ENCODE measurements at regions not wholly inside any gene's neighbourhood (a gene's known extent, or its start where the extent isn't known, plus 50 kb on each side); places are given as distances from the start of the nearest gene placed in this dataset.

DNA sequence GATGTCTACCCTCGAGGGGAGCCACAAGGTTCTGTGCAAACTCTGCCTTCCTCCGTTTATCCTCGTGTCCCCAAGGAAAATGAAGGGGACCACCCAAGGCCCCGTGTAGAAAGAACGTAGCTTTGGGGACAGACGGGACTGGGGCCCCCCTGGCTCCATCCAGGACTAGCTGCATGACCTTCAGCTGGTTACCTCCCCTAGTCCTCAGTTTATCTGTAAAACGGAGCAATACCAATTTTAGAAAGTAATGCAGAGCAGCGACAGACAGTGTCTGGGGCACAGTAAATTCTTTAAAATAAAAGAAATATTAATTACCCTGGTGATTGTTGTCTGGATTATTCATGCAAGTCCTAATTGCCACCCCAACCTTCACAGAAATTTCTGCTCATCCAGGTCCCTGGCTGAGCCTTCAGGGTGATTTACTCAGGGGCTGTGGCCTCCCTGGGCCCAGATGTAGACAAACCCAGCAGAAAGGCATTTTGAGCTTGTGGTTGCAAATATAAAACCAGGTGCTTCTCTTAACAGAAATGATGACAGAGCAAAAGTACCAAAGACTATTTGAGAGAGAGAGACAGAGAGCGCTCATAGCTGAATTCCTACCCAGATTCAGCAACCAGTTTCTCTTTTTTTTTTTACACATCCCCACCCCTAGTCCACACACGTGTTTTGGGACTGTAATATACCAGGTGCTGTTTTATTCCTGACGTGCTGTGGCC, 155.1 kb upstream of the SMIM23 start:
- no peak for DNase-seq

DNA sequence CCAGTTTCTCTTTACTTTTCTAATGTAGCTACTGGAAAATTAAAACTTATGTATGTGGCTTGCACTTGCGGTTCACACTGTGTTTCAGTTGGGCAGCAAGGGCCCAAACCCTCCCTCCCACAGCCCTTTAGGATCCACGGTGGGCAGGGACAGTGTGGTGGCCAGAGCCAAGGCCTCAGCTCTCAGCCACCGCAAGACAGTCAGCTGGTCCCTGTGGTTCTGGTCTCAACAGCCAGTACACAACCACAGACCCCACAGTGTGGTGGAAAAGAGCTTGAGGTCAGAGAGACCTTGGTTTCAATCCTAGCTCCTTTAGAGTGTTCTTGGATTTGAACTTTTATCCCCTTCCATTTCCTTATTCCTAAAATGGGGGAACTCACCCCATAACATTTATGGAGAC, 153.0 kb upstream of the SMIM23 start:
- peak; percentile 51 for DNase-seq

DNA sequence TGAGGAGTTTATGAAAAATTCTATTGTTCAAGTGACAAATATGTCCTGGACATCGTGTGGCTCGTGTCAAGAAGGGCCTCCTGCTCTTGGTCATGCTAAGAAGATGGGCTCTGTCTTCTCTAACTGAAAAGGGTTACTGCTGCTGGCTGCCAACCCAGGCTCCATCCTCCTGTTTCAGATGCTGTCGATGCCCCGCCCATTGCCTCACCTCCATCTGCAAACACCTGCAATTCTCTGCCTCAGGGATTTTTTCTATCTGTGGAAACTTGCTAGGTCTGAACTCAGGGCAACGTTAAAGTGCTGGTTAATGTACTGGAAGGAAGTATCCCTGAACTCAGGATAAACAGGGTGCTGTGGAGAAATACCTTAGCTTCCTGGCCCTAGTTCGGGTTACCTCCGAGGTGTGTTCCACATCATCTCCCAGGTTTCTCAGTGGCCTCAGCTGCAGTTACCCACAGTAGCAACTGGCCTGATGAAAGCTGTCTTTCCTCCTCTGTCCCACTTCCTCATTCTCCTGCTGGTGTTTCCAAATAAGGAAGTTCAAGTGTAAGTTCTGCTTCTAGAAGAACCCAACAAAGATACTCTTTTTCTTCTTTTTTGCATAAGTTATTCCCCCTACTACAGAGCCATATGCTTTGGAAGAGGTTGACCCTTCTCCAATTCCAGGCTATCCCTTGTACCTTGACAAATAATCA, 151.7 kb upstream of the SMIM23 start:
- no peak for DNase-seq

DNA sequence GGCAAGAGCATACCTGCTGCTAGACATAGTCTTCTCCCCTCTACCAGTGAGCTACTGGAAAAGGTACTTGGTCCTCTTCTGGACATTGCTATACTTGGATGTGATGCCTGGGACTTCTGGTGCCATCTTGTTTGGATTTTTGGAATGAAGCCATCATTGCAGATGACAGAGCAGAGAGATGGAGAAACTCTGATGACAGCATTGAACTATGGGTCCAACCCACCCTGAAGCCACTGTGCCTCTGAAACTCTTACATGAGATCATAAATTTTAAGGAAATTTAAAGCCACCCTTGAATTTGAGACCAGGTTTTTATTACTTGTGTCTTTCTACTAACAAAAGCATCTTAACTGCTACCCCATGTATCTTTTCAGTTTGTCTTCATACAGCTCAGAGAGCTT, 151.1 kb upstream of the SMIM23 start:
- DNase-seq = no peak

DNA sequence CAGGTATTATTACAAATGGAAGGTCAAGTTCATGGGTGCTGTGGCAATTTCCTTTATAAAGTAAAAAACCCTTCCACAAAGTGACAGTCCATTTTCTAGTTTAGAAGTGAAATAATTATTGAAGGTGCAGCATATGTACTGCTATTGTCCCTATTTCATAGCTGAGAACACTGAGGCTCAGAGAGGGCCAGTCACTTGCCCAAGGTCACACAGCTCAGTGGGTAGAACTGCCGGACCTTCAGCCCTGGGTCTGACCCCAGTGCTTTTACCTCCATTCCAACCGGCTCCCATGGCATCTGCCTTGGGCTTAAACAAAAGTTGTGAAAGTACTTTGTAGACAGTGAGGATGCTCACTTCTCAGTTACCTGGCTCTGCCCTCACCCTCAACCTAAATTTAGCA, 150.6 kb upstream of the SMIM23 start:
- DNase-seq = no peak

DNA sequence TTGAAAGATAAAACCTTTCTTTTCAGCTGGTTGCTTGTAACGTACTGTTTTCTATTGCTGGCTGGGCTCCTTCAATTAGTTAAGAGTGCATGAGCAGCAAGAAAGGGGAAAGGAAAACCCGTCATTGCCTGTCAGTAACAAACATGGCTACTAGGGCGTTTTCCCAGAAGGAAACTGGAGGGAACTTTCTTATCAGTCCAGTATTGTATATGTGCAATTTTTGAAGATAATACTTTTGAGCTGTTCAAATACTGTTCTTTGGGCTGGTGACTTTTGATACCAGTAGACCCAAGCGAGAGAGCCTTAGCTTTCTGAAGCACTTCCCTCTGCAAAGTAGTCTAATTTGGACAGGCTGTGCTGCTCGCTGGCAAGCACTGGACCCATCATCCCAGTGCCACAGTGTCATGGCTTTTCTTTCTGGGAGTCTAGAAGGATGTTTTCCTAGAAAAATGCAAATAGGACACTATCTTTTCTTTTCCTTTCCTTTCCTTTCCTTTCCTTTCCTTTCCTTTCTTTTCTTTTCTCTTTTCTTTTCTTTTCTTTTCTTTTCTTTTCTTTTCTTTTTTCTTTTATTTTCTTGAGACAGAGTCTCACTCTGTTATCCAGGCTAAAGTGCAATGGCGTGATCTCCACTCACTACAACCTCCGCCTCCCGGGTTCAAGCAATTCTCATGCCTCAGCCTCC, 149.9 kb upstream of the SMIM23 start:
- no peak for DNase-seq

DNA sequence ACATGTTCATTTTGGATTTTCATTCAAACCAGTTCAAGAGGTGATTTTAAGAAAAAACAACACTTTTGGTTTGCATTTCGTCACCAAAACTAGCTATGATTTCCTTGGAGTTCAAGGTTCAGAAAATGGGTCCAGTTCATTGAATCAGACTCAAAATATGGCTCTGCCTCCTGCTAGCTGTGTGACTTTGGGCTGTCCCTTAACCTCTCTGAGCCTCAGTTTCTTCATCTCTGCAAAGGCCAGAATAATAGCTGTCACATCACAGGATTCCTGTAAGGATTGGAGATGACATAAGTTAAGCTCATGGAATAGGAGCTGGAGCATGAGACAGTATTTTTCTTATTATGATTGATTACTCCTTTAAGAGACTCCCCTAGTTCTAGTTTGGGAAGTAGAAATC, 147.8 kb upstream of the SMIM23 start:
- no peak for DNase-seq

DNA sequence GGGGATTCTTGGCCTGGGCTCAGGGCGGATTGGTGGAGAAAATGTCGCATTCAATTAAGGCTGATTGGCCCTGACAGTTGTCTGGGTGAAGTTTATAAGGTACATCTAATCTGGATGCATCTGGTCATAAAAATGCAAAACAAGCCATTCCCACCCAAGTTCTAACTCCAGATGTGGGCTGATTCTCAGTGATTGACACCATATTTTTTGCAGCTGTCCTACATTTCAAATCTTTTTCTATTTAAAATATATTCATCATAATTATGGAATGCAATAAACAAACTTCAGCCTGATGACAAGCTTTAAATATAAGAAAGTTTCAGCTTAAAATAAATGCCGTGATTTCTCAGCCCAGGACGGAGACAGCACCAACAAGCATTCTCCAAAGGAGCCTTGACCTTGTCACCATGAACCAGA, 146.4 kb upstream of the SMIM23 start:
- no peak for DNase-seq

DNA sequence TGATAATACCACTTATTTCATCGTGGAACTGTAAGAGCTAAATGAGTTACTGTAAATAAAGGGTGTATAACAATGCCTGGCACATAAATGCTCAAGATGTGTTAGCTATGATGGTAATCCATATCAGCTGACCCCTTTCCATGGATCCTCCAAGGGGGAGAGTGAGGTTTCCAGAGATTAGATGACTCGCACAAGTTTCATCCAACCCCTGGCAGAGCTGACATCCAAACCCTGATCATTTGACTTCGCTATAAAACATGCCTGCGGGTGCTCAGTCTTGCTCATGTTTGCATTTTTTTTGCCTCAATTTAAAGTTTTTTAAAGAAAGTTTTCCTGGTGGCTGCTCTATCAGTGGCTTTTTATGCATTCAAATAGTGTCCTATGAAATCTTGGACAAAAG, 145.7 kb upstream of the SMIM23 start:
- DNase-seq = no peak

DNA sequence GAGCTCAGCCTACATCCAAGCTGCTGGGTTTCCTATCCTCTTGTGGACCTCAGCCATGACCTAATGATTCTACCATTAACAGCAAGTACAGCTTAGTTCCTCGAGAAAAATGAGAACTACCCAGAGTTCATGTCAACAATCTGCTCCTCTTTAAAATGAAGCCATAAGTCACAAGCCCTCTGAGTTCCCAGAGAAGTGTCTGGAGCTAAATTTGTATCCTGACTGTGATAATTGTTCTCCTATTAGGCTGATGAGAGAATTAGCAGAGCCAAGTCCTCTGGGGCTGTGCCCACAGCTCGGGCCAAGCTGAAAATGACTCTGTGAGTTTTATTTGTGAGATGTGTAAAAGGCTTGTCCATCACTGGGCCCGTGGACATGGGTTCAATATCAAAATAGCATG, 145.1 kb upstream of the SMIM23 start:
- DNase-seq = no peak

DNA sequence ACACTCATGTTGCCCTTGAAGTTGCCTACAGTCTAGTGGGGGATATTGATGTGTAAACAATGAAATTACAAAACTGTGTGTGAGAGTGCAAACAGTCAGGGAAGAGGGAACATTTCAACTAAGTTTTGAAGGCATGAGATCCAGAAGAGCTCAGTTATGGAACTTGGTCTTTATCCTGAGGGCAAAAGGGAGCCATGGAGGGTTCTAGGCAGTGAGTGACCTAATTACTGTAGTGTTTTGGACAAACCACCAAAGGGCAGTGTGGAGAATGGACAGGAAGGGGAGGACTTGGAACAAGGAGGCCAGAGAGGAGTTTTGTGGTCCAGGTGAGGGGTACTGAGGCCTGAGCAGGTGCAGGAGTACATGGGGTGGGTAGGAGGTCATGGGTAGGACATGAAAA, 143.7 kb upstream of the SMIM23 start:
- no peak for DNase-seq

DNA sequence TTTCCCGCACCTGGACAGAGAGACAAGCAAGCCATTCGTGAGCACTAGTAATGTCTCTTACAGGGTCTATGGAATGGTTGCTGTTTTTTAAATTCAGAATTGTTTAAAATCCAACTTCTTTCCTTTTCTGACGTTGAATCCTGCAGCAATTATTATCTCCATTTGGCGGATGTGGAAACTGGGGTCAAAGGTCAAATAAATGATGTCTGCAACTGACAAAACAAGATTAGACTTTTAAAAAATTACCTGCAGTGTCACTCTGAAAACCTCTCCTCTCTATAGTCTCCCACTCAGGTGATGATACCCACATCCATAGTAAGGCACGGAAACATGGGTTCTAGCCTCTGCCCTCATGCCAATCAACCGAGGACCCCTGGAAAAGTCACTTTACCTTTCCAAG, 142.7 kb upstream of the SMIM23 start:
- DNase-seq = no peak

DNA sequence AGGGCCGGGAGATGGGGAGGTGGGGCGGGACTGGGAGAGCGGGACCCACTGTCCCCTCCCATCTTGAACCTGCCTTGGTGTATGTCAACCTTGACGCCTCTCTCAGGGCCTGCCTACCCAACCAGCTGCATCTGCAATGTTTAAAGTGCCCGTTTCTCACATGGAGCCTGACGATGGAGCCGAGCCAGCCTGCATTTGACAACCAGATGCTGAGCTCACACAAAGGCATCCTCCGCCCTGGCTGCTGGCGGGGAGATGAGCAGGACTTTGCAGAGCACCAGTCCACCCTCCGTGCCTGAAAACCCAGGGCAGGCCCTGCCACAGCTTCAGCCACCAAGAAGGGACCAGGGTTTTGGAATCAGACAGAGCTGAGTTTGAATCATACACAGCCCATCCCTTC, 141.1 kb upstream of the SMIM23 start:
- DNase-seq = peak; percentile 61

DNA sequence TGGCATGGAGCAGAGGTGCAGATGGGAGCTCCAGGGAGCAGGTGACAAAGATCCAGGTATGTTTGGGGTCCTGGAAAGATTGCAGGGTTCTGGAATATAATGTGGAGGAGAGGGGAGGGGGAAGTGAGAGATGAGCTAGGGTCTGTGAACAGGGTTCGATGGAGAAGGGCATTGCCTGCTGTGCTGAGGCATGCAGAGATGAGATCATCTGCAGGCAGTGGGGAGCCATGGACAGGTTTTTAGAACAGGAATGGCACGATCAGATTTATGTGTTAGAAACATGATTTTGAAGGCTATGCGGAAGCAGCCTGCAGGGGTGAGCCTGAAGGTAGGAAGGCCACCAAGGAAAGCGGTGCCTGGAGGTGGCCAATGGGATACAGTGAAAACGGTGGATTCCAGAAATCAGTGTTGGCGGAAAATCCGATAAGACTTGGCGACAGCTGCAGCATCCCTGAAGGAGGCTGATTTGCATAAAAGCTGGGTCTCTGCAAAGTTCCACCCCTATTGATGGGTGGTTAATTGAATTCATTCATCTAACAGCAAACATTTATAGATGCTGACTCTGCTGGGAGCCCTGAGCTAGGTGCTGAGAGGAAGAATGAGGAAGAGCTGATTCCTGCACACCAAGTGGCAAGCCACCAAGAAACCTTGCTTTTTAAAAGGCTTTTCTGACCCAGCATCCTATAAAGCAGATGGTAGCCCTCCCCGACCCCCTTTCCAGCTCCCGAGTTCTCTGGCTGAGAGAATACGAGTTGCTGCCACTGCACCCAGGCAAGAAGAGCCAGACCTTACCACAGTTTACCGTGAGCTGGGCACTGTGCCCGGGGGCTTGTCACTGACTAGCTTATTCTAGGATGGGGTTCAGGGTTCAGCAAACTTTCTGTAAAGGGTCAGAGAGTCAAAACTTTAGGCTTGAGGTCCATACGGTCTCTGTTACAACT, 139.2 kb upstream of the SMIM23 start:
- no peak for DNase-seq

DNA sequence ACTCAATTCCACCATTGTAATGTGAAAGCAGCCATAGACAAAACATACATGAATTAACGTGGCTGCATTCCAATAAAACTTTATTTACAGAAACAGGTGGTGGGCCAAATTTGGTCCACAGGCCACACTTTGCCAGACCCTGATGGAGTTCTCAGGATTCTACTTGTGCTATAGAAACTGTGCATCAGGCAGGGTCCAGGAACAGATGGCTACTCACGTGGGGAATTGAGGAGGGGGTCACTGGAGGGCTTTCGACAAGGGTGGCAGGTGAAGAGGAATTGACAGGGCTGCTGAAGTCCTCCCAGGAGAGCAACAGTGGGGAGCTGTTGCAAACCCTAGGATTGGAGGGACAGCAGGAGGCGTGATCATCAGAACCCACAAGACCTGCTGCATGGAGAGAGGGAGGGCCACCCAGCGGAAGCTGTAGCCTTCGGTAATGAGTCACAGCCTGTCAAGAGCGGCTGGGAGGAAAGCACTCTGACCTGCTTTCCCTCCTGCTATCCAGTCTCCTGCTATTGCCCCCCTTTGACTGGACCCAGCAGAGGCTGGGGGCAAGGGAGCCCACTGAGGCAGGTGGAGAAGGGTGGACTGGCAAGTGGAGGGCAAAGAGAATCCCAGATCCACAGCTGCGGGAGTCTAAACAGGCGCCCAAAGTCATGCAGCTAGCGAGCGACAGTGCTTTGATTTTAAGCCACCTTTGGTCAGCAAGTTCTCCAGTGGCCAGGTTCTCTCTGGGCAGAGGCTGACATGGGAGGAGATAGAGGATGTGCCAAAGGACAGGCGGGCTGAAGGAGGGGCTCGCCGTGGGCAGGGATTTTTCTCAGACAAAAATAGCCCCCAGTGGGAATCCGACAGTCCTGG, 138.3 kb upstream of the SMIM23 start:
- no peak for DNase-seq

DNA sequence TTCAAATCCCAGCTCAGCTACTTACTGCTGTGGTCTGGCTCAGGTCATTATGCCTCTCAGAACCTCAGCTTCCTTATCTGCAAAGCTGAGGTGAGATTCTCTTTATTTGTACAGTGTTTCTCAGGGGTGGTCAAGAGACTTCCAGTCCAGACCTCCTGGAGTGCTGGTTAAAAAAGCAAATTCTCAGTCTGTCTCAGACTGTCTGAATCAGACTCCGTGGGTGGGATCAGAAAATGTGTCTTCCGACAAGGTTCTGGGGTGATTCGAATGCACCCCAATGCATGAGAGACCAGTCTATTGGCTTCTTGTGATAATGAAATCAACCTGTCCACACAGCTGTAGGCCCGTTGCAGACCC, 137.7 kb upstream of the SMIM23 start:
- no peak for DNase-seq

DNA sequence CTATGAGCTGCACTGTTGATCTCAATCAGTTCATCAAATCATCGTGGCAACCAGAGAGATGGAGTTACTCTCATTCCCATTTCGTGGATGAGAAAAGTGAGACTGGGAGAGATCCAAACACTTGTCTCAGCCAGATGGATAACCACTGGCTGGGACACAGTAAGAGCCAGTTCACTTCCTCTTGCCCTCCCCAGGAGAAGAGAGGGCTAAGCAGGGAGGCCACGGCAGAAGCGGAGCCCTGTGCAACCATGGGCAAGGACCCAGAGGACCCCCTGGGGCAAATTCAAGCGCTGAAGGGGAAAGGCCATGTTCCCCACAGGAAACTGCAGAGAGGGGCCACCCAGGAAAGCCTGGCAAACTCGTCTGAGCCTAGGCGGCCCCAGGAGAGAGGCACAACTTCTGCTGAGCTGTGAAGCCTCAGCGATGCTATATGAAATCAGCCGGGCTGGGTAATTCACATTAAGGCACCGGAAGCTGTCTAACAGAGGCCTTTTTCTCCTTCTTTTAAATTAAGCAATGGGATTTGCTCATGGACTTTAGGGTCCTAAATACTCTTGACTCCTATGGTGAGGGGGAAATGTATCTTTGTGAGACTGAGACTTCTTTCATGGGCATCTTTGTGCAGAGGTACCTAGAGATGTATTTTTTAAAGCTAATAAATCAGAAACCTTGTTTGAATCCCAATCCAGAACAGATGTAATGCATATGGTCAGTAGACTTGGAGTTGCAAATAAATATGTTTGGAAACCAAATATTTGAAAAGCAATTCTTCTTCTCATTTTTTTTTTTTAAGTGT, 137.1 kb upstream of the SMIM23 start:
- DNase-seq = no peak

DNA sequence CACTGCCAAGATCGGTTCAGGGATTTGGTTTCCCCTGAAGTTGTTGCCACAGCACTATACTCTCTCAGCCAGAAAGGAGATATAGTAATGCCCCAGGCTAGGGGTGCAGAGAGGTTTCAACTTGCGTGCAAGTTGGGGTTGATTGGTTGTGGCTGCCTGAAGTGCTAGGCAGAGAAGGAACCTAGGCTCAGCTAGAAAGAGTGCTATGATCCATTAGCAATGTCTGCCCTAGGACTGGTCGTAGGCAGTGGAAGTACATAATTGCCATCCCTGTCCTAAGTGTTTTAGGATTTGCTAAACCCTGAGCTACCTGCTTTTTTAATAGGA, 136.6 kb upstream of the SMIM23 start:
- DNase-seq = no peak

DNA sequence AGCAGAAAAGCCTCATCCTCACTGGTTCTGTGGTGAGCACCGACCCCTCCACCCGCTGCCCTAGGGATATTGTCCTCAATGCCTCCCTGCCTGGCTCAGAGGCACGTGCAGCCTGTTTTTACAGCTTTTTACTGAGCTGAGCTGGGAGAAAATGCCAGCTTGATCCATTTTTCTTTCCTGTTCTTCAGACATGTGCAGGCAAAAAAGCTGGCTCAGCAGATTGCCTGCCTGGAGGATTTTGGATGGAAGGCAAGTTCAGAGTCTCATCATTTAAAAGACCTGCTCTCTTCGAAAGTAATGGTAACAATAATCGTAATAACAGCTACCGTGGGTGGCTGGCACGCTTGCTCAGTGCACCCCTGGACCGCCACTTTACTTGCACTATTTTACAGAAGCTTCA, 135.0 kb upstream of the SMIM23 start:
- DNase-seq = no peak

DNA sequence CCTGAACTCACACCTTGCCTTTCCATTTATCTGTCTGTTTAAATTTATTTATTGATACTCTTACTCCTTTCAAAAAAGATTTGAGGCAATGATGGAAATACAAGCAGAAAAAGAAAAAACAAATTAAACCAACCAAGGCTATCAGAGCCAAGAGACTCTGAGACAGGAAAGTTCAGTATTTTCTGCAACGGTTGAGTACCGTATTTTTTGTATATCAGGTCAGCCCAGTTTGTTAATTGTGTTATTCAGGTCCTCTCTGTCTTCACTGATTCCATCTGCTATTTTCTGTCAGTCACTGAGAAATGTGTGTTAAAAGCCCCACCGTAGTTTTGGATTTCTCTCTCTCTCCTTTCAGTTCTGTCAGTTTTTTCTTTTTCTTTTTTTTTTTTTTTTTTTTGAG, 134.5 kb upstream of the SMIM23 start:
- DNase-seq = no peak

DNA sequence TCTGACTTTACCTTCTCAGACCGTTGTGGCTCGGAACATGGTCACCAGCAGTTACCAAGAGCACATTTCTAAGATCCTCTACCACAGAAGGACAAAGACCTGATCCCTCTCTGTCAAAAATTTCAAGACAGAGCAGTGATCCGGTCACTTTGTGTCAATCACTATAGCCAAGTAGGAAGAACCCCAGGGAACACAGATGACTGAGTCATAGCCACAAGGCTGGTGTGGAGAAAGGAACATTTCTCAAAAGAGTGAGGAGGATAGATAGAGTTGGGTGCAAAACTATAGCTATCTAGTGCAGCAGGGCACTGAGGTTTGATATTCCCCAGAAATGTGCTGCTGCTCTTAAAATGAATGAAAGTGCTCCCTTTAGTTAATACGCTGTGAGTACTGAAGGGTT, 130.7 kb upstream of the SMIM23 start:
- DNase-seq = no peak

DNA sequence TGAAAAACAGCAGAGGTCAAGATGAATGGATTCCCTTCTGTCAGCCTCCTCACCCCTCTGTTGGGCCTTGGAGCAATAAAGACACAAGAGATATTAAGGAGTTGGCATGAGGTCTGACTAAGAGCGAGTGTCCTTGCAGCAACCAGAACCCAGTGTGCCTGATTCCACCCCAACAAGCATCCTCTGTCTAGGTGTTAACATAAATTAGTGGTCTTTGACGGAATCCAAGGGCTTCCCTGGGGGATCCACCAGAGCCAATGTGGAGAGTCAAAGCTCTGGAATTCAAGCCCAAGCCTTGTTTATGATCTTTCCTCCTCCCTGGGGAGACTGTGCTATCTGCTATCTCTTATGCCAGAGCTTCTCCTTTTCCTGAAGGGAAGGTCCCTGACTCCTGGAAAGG, 128.1 kb upstream of the SMIM23 start:
- no peak for DNase-seq
